Dermis microvascular lymphatic vessel endothelial cell (primary cell): ENCODE measurements at regions not wholly inside any gene's neighbourhood (a gene's known extent, or its start where the extent isn't known, plus 50 kb on each side); places are given as distances from the start of the nearest gene placed in this dataset.

Experiments
- DNase-seq, 2 donors: peaks; one replicate each; pipeline versions ENCODE4 v3.0.0 to v3.0.0-alpha.2; 2010; ENCODE audit warnings: low read depth in 2 of 2

DNA sequence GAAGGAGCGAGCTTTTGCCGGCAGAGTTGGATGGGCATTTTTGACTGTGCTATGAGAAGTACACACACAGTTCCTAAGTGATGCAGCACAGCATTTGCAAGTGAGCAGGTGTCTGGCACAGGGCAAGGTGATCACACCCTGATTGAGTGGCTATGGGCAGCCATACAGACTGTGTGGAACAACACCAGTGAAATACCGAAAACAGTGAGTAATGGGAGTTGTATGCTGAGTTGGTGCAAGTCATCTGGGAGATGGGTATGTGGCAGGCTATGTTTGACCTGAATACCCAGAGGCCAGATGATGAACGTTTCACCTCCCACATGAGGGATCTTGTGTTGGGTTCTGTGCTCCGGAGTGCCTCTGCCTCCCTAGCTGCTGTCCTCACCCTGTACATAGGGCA lies 53.5 kb upstream of the TIPARP start:
- DNase-seq = no peak

DNA sequence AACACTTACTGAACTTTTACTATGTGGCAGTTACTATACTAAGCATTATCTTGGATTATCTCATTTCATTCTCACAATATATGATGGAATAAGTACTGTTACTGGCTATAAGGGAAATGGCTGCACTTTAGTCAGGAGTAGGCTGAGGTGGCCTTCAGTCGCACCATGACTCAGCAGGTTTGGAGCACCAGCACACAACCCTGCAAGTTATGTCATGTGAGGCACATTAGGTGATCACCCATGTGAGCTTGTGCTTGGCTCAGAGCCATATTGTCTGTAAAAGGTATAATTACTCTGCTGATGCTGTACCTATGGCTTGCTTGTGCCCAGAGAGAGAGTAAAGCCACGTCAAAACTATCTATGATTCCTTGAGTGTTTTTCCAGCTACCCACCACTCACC lies 54.1 kb upstream of the TIPARP start:
- peak in 1 of 2 donors; percentile 9 for DNase-seq

DNA sequence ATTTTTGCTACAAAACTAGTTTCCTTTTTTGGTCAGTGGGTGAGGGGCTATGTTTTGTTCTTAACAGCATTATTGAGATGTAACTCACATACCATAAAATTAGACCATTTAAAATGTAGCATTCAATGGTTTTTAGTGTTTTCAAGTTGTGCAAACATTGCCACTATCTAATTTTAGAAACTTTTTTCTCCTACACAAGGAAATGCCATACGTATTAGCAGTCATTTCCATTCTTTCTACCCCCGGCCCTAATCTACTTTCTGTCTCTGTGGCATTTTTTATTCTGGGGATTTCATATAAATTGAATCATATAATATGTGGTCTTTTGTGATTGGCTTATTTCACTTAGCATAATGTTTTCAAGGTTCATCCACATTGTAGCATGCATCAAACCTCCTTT lies 55.0 kb upstream of the TIPARP start:
- peak in 1 of 2 donors; percentile 34 for DNase-seq

DNA sequence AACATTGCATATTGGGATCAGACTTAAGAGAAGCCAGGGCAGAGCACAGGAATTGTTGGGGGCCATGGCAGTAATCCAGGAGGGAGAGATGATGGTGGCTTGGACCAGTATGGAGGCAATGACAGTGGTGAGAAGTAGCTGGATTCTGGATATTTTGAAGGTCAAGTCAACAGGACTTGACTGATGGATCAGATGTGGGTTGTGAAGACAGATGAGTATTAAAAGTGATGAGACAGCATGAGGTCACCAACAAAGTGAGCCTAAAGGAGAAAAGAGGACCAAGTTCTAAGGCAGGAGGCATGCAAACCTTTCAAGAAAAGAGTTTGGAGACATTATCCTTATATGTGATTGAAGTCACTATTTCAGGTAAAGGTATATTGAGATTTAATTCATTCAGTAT lies 56.6 kb upstream of the TIPARP start:
- DNase-seq = no peak

DNA sequence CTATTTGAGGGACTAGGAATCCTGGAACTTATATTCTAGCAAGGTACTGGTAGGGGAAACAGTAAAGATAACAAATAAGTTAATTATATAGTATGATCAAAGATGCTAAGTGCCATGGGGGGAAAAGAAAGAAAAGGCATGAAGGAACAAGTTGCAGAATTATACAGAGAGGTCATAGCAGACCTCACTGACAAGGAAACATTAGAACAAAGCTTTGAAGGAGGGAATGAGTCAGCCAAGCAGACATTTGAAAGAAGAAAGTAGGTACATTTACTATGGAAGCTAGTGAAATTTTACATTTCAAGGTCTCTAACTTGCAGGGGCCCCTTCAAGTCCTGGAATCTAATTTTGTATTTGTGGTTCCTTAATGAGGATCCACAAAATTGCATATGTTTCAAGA lies 57.2 kb upstream of the TIPARP start:
- no peak for DNase-seq

DNA sequence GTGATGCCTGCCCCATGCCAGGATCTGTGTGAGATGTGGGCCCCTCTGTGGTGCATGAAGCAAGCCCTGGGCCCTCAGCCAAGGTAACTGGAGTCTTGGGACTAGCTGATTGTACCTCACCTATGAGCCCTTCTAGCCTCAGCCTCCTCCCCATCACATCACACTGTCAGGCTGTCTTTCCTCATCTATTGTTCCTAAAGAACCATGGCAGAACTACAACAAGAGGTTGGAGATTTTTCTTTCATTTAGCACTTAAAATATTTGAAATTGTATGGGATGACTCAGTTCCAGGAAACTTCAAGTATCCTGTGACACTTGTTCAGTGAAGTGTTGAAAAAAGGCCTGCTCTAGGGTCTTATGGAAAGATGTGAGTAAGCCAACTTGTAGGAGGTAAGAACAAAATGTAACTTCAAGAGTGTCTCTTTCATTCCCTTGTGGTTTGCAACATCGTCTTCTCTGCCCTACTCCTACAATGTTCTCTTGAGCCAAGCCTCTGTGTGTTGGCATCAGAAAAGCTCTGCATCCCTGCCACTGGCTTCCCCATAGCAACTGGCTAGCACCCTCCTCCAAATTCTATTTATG lies 58.7 kb upstream of the TIPARP start:
- peak in 1 of 2 donors; percentile 53 for DNase-seq

DNA sequence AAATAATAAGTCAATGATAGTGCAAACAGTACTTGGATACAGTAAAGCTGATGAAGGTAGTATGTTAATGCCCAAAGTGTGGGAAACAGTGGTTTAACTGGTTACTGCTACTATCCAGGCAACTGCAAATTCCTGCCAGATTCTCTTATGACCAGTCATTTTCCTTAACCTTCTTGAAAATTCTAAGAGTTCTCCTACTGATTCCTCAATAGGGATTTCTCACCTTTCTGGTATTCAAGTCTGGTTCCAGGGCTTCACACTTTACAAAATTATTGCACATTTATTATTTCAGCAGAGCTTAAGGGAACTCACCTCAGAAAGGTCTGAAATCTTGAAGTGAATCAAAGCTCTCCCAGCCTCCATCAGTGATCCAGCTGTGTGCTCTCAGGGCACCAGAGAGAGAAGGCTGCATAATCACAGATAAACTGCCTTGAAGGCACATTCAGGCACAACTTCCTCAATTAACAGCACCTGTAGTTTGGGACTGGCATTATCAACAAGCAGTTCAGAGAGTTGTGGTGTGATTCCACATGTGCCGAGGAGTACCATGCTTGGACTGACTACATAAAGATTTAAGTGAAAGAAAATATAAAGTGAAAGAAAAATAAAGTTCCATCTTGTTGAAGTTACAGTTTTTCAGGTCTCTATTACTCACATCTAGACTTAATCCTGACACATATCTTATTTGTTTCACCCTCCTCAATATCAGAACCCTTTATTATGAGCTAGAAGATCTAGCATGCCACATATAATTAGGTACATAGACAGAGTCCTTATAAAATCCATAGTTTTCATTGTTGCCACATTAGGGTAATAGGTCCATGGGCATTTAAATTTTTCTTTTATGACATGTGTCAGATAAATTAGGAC lies 59.5 kb upstream of the TIPARP start:
- no peak for DNase-seq

DNA sequence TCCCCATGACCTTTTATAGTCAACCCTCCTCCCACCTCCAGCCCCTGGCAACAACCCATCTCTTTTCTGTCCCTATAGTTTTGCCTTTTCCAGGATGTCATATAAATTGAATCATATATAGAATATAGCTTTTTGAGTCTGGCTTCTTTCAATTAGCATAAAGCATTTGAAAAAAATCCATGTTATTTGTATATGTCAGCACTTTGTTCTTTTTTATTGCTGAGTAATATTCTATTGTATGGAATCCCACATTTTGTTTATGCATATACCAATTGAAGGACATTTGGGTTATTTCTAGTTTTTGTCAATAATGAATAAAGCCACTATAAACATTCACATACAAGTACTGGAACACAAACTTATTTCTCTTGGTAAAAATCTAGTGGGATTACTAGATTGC lies 58.0 kb upstream of the SSR3 start:
- no peak for DNase-seq

DNA sequence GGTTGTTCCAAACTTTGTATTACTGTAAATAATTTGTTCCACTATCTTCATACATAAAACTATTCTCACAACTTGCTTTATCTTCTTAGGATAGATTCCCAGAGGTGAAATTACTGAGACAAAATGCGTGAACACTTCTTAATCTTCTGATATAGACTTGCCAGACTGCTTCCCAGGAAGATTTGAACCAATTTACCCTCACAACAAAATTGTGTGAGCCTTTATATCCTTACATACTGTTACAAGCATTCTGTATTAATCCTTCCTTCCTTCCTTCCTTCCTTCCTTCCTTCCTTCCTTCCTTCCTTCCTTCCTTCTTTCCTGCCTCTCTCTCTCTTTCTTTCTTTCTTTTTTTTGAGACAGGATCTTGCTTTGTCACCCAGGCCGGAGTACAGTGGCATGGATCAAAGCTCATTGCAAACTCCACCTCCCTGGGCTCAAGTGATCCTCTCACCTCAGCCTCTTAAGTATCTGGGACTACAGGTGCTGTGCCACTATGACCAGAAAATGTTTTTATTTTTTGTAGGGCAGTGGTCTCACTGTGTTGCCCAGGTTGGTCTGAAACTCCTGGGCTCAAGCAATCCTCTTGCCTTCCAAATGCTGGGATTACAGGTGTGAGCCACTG lies 57.1 kb upstream of the SSR3 start:
- DNase-seq = no peak

DNA sequence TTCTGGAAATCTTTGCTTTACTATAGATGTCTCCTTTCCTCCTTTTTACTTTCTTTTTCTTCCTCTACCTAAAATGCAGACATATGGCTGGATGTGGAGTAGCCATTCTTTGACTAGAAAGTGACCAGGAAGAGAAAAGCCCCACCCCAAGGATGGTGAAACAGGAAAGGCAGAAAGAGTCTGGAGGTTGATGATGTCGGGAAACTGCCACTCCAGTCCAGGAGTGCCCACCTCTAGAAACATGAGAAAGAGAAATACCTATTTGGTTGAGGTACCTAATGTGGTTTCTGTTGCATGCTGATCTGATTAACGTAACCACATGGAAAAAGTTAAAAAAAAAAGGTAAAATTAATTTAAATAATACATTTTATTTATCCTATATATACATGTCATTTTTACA lies 55.2 kb upstream of the SSR3 start:
- no peak for DNase-seq

DNA sequence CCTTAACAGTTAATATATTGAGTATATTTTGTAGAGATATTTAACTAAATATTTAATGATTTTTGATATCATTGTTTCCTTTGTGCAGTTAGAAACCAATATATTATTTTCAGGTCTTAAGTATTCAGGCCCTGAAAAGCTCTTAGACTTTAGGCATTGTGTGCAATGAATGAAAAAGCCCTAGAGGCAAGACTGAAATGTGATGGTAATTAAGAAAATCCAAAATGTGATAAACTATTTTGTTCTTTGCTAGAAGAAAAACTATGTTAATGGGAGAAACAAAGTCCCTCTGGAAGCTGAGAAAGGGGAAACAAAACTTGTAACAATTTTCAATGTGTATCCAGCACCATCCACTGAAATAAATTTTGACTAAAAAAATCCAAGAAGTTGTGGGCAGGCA lies 54.6 kb upstream of the SSR3 start:
- DNase-seq = no peak

DNA sequence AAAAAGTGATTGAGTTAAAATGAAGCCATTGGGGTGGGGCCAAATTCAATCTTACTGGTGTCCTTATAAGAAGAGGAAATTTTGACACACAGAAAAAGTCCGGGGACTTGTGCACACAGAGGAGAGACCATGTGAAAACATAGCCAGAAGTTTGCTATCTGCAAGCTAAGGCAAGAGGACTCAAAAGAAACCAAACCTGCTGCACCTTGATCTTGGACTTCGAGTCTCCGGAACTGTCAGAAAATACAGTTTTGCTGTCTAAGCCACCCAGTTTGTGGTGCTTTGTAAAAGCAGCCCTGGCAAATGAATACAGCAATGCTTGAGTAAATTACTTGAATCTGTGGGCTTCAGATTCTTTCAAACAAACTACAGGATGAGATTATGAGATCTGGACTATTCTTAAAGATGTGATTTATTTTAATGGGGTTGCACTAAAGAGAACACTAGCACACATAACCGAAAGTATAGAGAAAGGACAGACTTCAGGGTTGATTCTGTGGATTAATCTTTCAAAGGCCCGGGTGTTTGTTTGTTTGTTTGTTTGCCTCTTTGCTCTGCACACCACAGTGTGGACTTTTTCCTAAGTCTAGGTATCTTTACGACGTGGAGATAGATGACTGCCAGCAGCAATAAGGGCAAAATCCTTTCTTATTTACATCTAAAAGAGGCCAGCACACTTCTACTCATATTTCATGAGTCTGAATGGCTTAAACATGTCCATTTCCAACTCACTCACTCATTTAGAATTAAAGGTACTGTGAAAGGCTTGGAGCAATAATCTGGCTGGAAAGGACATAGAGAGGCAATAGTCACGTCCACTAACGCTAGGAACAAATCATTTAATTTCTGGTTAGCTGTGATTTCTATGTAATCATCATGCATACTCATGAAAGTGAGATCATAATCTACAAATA lies 53.9 kb upstream of the SSR3 start:
- no peak for DNase-seq

DNA sequence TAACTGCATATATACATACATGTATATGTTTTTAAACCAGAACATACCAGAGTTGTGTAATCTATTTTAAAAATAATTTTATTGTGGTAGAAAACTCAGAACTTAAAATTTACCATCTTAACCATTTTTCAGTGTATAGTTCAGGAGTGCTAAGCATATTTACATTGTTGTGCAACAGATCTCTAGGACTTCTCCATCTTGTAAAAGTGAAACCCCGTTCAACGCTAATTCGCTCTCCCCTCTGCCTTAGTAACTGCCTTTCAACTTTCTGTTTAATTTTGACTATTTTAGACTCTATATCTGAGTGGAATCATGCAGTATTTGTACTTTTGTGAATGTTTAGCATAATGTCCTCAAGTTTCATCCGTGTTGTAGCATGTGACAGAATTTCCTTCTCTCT lies 51.8 kb upstream of the SSR3 start:
- no peak for DNase-seq

DNA sequence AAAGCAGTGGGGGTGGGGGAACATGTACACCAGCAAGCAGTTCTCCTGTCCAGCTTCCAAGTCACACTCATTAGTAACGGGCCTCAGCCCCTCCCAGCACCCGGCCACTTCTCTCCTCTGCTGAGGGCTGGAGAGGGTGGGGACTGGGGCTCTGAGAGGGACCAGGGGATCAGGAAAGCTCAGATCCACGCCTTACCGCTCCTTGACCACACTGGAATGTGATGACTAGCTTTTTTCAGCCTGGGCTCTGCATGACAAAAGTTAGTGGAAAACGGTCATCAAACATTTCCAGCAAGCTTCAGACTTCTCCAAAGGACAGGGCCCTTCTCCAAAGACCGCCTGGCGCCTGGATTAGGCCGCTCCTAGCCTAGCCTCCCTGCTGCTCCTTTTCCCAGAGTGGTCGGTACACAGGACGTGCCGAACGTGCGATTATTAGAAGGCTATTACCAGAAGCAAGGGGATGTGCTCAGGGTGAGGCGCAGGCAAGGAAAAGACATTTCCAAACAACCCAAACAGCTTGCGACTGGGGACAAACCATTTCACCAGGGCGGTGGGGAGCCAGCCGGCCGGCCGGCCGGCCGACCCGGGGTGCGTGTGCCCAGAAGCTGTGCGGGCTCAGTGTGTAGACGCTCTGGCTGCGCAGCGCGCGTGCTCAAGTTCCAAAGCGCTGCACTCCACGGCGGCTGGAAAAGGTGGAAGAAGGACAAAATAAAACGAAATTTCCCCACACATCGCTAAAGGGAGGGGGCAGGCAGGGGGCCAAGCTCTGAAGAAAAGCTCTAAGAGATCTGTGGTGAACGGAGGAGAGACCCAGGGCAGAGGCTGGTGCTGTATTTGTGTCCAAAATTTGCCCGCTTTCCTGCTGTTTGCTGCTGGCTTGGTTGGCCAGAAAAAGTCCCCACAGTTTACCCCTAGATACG lies 51.0 kb upstream of the SSR3 start:
- peak in 1 of 2 donors; percentile 17 for DNase-seq

DNA sequence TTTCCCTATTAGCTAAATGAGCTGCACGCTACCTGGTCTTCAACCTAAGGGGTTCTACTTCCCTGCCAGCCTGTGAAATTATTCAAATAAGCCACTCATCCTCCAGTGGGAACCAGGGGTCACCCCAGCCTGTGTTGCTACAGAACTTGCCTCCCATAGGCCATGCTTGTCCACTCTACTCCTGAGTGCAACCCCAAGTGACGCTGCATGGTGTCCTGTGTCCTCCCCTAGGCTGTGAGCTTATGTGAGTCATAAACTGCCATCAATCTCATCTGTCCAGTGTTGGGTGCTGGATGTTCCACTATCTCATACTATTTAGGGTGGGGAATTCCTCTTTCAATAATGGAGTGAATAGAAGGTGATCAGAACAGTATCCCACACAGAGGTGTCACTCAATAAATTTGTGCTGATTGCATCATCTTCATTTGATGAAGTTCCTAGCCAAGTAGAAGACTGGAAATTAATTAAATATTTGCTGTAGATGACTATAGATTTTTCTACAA lies 49.8 kb upstream of the SSR3 start:
- no peak for DNase-seq
